ENCODE measurements at regions not wholly inside any gene's neighbourhood (a gene's known extent, or its start where the extent isn't known, plus 50 kb on each side); places are given as distances from the start of the nearest gene placed in this dataset.
"Not testable (repeated sequence)": the region's sequence is repeated elsewhere in the genome, so short reads cannot be mapped to it uniquely, and the experiment has no call there.

DNA sequence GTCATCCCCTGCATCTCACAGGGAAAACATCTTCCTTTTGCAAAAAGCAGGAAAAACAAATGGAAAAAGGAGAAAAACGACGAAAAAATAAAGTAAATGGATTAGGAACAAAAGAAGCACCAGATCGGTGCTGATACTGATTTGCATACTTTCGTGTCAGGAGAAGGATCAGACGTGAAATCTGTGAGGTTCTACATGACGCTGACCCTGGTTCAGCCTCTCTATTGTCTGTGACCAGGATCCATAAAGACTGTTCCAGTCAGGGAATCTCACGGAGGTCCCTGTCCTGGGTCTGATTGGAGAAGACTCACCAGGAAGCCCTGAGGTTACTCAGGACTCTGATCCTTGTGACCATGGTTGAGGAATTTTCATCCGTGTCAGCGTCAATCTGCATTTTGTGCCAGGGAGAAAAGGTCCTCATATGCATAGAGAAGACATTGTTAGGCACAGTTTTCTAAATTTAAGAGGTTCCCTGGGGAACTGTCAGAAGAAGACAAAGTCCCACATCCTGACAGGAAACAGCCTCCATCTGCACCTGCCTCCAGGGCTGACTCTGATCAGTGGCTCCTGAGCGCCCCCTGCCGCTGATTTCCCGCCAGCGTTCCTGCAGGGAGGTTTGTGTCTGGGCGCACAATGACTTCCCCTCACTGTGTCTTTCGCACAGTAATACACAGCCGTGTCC is 808.2 kb downstream of the TMEM121 start:
- H3K79me1 ChIP-seq (ENCODE audit: low read depth, low read length); H2AFZ ChIP-seq (ENCODE audit: low read length); H3K4me1 ChIP-seq (replicated peaks in 1 of 4; ENCODE audit: control insufficient read depth in 3 of 4, insufficient read depth in 4 of 4, low read length in 3 of 4); H3K4me3 ChIP-seq (ENCODE audit: extremely low read depth in 1 of 4, insufficient read depth in 2 of 4, low read depth in 3 of 4, low read length in 4 of 4); H3K23ac ChIP-seq (ENCODE audit: insufficient read length); H3K56ac ChIP-seq (replicated peaks; ENCODE audit: insufficient read length, low read depth, low read length); H3K27ac ChIP-seq (ENCODE audit: low read depth, low read length); H2AK5ac ChIP-seq (ENCODE audit: low read depth, low read length); H2BK15ac ChIP-seq (ENCODE audit: low read length); H3K23me2 ChIP-seq (ENCODE audit: low read depth, low read length); H2BK20ac ChIP-seq (ENCODE audit: low read length); H4K8ac ChIP-seq (ENCODE audit: extremely low read depth, insufficient read depth, low read length); H3K9me3 ChIP-seq (ENCODE audit: insufficient read depth in 2 of 2, low read depth in 1 of 2, low read length in 1 of 2); H3K4me2 ChIP-seq (ENCODE audit: insufficient read depth in 1 of 2, low read depth in 2 of 2, low read length in 2 of 2); H4K20me1 ChIP-seq (replicated peaks in 1 of 2; ENCODE audit: control insufficient read depth in 1 of 2, insufficient read depth in 2 of 2, low read length in 2 of 2); H3K4ac ChIP-seq (replicated peaks; ENCODE audit: insufficient read length, low read depth, low read length); DNase-seq (ENCODE audit: low read depth in 1 of 2, low spot score in 2 of 2); H3K36me3 ChIP-seq (ENCODE audit: control insufficient read depth in 2 of 4, insufficient read depth in 4 of 4, low read length in 3 of 4); H3K27me3 ChIP-seq (replicated peaks in 1 of 4; ENCODE audit: control insufficient read depth in 3 of 4, extremely low read depth in 1 of 4, insufficient read depth in 3 of 4, low read length in 3 of 4); POLR2A ChIA-PET (ENCODE audit: partially characterized antibody); FAIRE-seq; H3K14ac ChIP-seq (ENCODE audit: insufficient read length); H2BK12ac ChIP-seq (ENCODE audit: low read depth, low read length); CTCF ChIA-PET (ENCODE audit: partially characterized antibody); H4K5ac ChIP-seq (ENCODE audit: insufficient read length, low read depth, low read length); H3K9ac ChIP-seq (replicated peaks in 1 of 4; ENCODE audit: extremely low read depth in 1 of 4, low read depth in 3 of 4, low read length in 3 of 4); H2BK120ac ChIP-seq (replicated peaks; ENCODE audit: low read depth, low read length); H4K91ac ChIP-seq (replicated peaks; ENCODE audit: insufficient read length, low read length); H3K18ac ChIP-seq (ENCODE audit: extremely low read depth, low read length); H3K79me2 ChIP-seq (ENCODE audit: control insufficient read depth in 1 of 2, insufficient read depth in 2 of 2, low read length in 2 of 2); H2BK5ac ChIP-seq (ENCODE audit: low read depth, low read length): not testable (repeated sequence)
- 100% methylated on average over 1 of the region's 16 CpGs; no CpG with 5 or more reads in 1 of the 2 experiments for WGBS, 2 experiments (ENCODE audit: extremely low coverage in 1 of 2, insufficient coverage in 1 of 2, insufficient read length in 1 of 2, insufficient replicate concordance in 2 of 2, low coverage in 1 of 2, low lambda C conversion rate in 2 of 2, missing lambda C conversion rate in 1 of 2)

DNA sequence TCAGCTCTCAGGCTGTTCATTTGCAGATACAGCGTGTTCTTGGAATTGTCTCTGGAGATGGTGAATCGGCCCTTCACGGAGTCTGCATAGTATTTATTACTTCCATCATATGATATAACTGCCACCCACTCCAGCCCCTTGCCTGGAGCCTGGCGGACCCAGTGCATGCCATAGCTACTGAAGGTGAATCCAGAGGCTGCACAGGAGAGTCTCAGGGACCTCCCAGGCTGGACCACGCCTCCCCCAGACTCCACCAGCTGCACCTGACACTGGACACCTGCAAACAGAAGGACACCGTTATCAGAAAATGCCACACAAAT is 808.7 kb downstream of the TMEM121 start:
- H3K56ac ChIP-seq (replicated peaks; ENCODE audit: insufficient read length, low read depth, low read length); H3K9me3 ChIP-seq (ENCODE audit: insufficient read depth in 2 of 2, low read depth in 1 of 2, low read length in 1 of 2); H2BK120ac ChIP-seq (replicated peaks; ENCODE audit: low read depth, low read length); H2BK15ac ChIP-seq (ENCODE audit: low read length); FAIRE-seq; H3K27ac ChIP-seq (ENCODE audit: low read depth, low read length); H4K8ac ChIP-seq (ENCODE audit: extremely low read depth, insufficient read depth, low read length); H3K4ac ChIP-seq (replicated peaks; ENCODE audit: insufficient read length, low read depth, low read length); POLR2A ChIA-PET (ENCODE audit: partially characterized antibody); H4K91ac ChIP-seq (replicated peaks; ENCODE audit: insufficient read length, low read length); H3K9ac ChIP-seq (replicated peaks in 1 of 4; ENCODE audit: extremely low read depth in 1 of 4, low read depth in 3 of 4, low read length in 3 of 4); H3K79me1 ChIP-seq (ENCODE audit: low read depth, low read length); CTCF ChIA-PET (ENCODE audit: partially characterized antibody); H3K27me3 ChIP-seq (replicated peaks in 1 of 4; ENCODE audit: control insufficient read depth in 3 of 4, extremely low read depth in 1 of 4, insufficient read depth in 3 of 4, low read length in 3 of 4); DNase-seq (ENCODE audit: low read depth in 1 of 2, low spot score in 2 of 2); H3K4me3 ChIP-seq (ENCODE audit: extremely low read depth in 1 of 4, insufficient read depth in 2 of 4, low read depth in 3 of 4, low read length in 4 of 4); H3K36me3 ChIP-seq (ENCODE audit: control insufficient read depth in 2 of 4, insufficient read depth in 4 of 4, low read length in 3 of 4); H2BK12ac ChIP-seq (ENCODE audit: low read depth, low read length); H2BK5ac ChIP-seq (ENCODE audit: low read depth, low read length); H3K4me2 ChIP-seq (ENCODE audit: insufficient read depth in 1 of 2, low read depth in 2 of 2, low read length in 2 of 2); H3K14ac ChIP-seq (ENCODE audit: insufficient read length); H2BK20ac ChIP-seq (ENCODE audit: low read length); H2AFZ ChIP-seq (ENCODE audit: low read length); H3K18ac ChIP-seq (ENCODE audit: extremely low read depth, low read length); H2AK5ac ChIP-seq (ENCODE audit: low read depth, low read length); H3K23me2 ChIP-seq (ENCODE audit: low read depth, low read length); H3K23ac ChIP-seq (ENCODE audit: insufficient read length); H3K79me2 ChIP-seq (ENCODE audit: control insufficient read depth in 1 of 2, insufficient read depth in 2 of 2, low read length in 2 of 2); H3K4me1 ChIP-seq (replicated peaks in 1 of 4; ENCODE audit: control insufficient read depth in 3 of 4, insufficient read depth in 4 of 4, low read length in 3 of 4); H4K5ac ChIP-seq (ENCODE audit: insufficient read length, low read depth, low read length); H4K20me1 ChIP-seq (replicated peaks in 1 of 2; ENCODE audit: control insufficient read depth in 1 of 2, insufficient read depth in 2 of 2, low read length in 2 of 2): not testable (repeated sequence)
- WGBS, 2 experiments (ENCODE audit: extremely low coverage in 1 of 2, insufficient coverage in 1 of 2, insufficient read length in 1 of 2, insufficient replicate concordance in 2 of 2, low coverage in 1 of 2, low lambda C conversion rate in 2 of 2, missing lambda C conversion rate in 1 of 2): 81% methylated on average over 4 of the region's 6 CpGs; no CpG with 5 or more reads in 1 of the 2 experiments

Measured in H1 (cell line).